ENCODE measurements at regions not wholly inside any gene's neighbourhood (a gene's known extent, or its start where the extent isn't known, plus 50 kb on each side); places are given as distances from the start of the nearest gene placed in this dataset.

- DNase-seq (ENCODE audit: low spot score) = no peak
- TF ChIP-seq CTCF (IDR thresholded peaks at IDR 0.05; ENCODE audit: extremely low read depth, missing control alignments) = no peak
These were observed 91.0 kb upstream of the ARHGAP32 start for GRCh38 chr11:129283141-129283540.

GRCh38 chr11:129282634-129283033, 90.5 kb upstream of the ARHGAP32 start:
- no peak for DNase-seq (ENCODE audit: low spot score)
- TF ChIP-seq CTCF (IDR thresholded peaks at IDR 0.05; ENCODE audit: extremely low read depth, missing control alignments) = no peak

GRCh38 chr11:129281471-129282415, 89.6 kb upstream of the ARHGAP32 start:
- no peak for DNase-seq (ENCODE audit: low spot score)
- TF ChIP-seq CTCF (IDR thresholded peaks at IDR 0.05; ENCODE audit: extremely low read depth, missing control alignments) = no peak

GRCh38 chr11:129280027-129280811, 88.1 kb upstream of the ARHGAP32 start:
- no peak for DNase-seq (ENCODE audit: low spot score)
- no peak for TF ChIP-seq CTCF (IDR thresholded peaks at IDR 0.05; ENCODE audit: extremely low read depth, missing control alignments)

- no peak for TF ChIP-seq CTCF (IDR thresholded peaks at IDR 0.05; ENCODE audit: extremely low read depth, missing control alignments)
- peak; percentile 70 for DNase-seq (ENCODE audit: low spot score)
These were observed 87.4 kb upstream of the ARHGAP32 start for GRCh38 chr11:129279326-129280026.

- DNase-seq (ENCODE audit: low spot score) = peak; percentile 28
- no peak for TF ChIP-seq CTCF (IDR thresholded peaks at IDR 0.05; ENCODE audit: extremely low read depth, missing control alignments)
These were observed 86.6 kb upstream of the ARHGAP32 start for GRCh38 chr11:129278586-129279319.
